ENCODE measurements at regions not wholly inside any gene's neighbourhood (a gene's known extent, or its start where the extent isn't known, plus 50 kb on each side); places are given as distances from the start of the nearest gene placed in this dataset.
A peak's percentile ranks its signal among the peaks of the same experiment; 100 is the strongest.

DNA sequence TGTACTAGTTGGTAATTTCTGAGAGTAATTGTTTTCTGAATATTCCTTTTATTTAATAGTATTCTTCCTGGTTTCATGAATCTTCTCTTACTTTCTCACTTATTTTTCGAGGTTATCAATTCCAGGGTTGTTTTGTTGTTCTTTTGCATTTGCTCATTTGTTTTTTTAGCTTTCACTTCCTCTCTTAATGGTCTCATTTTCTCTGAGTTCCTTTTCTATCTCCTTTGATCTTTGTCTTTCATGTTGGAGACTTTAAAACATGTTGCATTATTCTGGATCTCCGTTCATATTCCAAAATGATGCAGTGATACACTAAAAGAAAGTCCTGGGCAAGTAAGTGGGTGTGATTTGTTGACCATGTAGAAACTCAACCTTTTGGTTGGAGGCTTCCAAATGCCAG, 345.3 kb upstream of the SLC35B3 start:
- DNase-seq = no peak

DNA sequence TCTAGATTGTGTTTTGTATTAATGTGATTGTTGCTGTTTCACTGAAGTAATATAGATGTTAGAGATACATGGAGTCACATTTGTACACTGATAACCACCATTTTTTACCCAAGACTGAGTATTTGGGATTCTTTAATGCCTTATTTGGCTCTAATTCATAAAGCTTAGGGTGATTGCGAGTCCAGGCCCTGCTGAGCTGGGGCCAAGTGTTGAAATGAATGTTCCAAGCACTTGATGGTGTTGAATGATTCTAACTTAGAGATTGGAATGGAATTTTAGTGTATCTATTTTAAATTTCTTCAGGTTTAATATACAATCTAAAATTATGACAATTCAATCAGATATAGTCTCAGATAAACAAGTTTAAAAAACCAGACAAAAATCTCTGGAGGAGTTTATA, 329.4 kb upstream of the SLC35B3 start:
- DNase-seq = no peak

DNA sequence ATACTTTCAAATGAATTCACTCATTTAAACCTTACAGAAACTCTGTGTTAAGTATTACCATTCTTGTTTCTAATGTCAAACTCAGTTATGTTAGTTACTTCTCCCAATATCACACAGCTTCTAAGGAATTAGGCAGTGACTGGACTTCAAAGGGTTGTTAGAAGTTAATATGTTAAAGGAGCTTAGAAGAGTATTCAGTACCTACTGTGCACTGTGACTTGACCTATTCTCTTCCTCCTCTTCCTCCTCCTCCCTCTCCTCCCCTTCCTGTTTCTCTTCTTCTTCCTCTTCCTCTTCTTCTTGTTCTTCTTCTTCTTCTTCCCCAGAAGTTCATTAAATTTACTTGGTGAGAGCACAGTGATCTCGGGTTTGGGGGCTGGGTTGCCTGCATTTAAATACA, 325.6 kb upstream of the SLC35B3 start:
- no peak for DNase-seq

DNA sequence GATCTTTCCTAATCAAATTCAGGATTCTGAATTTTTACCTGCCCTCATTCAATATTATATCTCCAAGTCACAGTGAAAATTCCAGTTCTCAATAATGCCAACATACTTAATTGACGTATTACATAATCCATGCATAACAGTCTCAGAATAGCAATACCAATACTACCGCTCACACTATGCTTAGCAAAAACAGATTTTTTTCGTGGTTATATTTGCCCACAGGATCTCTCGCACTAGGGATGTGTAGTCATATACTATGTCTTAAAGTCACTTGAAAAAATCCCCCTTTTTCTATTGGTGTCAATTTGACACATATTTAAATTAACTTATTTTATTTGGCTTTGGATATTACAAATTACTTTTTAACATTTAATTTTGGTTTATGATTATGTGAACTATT, 323.1 kb upstream of the SLC35B3 start:
- no peak for DNase-seq

DNA sequence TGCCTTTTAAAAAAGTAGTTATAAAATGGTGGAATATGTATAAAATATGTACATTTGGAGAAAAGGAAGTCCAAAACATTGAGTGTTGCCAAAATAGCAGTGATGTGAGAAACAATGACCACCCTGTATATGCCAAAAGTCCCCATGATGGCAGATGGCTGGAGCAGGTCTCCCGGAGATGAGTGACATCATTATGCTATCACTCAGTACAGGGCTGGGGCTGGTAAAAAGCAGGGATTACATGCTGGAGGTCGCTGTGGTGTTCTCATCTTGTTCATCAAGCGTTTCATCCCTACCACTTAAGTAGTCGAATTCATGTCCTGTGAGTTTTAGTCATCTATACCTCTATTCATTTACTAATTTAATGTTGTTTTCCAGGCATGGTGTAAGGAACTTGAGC, 315.3 kb upstream of the SLC35B3 start:
- no peak for DNase-seq

DNA sequence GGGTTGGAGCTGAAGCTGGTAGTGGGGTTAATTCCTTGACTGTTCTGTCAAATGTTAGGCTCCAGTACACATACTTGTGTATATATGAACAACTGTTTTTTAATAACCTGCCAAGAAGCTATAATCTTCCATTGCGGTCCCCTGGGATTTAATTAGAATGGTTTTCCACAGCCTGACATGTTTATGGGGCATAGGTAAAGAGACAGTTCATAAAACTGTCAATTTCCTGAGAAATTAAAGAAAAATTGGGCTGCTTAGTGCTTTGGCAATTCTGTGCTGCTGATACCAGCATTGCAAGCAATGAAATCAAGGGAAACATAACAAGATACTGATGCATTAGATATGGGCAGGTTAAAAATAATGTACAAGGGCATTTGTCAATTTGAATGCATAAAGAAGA, 314.1 kb upstream of the SLC35B3 start:
- DNase-seq = no peak

DNA sequence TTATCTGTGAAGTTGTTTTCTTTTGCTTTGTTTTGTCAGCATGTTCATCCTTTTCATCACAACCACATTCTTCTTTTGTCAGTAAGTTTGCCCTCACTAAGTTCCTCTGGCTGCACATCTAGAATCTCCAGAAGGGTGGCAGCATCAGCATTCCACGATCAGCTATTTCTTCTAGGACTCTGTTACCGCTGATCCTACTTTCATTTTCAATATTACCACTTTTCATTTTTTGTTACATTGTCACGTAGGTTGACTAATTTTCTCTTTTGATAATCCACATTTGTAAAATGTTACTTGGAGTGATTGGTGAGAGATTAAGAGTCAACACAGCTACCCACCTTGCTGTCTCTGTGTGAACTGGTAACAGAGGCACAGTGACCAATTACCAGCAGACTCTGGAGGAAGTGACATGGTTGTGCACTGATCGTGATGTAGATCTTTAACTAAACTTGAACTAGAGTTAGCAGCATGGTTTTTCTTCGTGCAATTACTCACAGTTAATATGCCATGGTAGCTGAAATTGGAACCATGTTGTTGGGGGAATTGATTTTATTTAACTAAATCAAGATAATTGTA, 307.9 kb upstream of the SLC35B3 start:
- DNase-seq = peak in 1 of 2 experiments; percentile 18

DNA sequence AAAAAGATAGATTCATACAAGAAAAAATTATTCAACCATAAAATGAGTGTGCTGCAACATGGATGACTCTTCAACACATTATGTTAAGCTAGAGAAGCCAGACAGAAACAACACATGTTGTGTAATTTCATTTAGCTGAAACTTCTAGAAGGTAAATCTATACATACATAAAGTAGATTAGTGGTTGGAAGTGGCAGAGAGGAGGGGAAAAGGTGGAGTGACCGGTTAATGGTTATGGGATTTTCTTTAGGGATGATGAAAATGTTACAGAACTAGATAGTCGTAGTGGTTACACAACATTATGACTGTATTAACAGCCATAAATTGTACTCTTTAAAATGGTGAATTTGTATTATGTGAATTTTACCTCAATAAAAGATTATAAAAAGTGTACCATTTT, 304.1 kb upstream of the SLC35B3 start:
- no peak for DNase-seq

DNA sequence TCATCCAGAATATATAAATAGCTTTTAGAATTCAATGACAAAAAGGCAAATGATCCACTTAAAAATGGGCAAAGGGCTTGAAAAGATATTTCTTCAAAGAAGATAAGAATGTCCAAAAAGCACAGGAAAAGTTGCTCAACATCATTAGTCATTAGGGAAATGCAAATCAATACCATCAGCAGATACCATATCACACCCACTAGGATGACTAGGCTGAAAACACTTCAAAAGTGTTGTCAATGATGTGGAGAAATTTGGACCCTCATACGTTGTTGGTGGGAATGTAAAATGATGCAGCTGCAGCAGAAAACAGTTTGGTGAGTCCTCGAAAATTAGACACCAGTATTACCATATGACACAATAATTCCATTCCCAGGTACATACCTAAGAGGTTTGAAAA, 303.6 kb upstream of the SLC35B3 start:
- no peak for DNase-seq

DNA sequence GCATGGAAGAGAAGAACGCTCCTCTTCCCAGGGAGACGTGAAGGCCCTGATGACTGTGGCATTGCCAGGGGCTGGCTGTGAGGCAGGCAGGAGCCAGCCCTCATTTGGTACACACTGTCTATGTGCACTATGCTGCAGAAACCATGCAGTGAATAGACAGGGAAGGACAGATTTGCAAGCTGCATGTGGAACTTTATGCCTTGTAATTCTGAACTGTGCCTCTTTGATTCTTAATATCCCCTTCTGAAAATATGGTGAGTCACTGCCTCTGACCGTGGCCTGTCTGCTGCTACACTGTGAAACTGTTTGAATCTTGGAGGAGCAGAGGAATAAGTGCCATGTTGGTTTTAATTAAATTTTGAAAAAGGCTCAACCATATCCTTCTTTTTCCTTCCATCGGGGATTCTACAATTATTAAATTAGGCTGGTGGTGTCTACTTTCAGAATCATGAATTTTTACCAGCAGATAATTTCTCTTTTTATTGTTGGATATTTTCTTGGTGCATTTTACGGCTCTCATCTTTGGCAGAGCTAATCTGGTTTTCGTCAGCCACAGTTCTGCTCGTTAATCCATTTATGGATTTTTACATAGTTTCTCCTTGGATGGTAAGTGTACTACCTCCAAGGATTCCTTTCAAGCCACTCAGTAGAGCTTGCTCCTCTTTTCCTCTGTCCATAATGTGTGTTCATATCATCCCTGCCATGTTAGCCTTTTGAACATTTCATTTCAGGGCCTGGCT, 301.0 kb upstream of the SLC35B3 start:
- DNase-seq = no peak

DNA sequence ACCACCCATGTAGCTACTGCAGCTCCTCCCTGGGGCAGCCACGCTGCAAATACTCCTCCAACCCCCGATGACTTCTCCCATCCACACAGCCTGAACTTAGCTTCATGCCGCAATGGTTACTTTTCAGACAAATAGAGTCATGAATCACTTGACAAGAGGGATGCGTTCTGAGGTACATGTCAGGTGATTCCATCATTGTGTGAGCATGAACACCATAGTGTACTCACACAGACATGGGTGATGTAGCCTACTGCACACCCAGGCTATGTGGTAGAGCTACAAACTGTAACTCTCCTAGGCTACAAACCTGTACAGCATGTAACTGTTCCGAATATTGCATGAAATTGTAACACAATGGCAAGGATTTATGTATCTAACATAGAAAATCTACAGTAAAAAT, 298.5 kb upstream of the SLC35B3 start:
- DNase-seq = no peak

DNA sequence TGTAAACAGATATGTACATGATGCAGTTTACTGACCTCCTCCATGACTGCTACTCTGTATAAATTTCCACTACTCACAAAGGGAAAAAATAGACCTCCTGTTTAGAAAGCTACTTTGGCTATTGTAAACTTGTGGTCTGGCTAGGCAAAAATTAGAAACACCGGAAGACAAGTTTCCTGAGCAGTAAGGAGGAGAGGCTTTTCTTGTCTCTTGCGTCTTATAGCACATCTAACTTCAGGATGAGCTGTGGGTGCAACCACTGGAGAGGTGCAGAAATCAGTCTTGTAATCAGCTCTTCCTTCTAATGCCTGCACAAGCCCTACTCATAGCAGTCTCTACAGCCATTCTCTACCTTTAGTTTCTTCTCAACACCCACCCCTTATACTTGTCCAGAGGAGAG, 296.5 kb upstream of the SLC35B3 start:
- no peak for DNase-seq

DNA sequence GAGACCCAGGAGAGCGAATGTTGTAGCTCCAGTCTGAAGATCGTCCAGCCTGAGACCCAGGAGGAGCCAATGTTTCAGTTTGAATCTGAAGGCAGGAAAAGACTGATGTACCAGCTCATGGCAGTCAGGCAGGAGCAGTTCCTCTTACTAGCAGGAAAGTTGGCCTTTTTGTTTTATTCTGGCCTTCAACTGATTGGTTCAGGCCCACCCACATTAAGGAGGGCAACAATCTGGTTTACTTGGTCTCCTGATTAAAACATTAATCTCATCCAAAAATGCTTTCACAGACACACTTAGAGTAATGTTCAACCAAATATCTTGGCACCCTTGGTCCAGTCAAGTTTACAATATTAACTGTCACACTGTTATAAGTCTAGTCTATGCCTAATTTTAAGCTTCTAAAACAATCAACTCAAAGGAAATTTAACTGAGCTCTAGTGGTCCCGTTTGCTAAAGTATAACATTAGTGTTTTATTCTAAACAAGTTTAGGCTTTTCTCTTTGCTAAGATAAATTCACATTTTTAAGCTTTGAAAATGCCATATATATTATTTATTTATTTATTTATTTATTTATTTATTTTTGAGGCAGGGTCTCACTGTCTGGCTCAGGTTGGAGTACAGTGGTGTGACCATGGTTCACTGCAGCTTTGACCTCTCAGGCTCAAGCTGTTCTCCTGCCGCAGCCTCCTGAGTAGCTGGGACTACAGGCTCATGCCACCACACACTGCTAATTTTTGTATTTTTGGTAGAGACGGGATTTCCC, 275.5 kb upstream of the SLC35B3 start:
- no peak for DNase-seq

DNA sequence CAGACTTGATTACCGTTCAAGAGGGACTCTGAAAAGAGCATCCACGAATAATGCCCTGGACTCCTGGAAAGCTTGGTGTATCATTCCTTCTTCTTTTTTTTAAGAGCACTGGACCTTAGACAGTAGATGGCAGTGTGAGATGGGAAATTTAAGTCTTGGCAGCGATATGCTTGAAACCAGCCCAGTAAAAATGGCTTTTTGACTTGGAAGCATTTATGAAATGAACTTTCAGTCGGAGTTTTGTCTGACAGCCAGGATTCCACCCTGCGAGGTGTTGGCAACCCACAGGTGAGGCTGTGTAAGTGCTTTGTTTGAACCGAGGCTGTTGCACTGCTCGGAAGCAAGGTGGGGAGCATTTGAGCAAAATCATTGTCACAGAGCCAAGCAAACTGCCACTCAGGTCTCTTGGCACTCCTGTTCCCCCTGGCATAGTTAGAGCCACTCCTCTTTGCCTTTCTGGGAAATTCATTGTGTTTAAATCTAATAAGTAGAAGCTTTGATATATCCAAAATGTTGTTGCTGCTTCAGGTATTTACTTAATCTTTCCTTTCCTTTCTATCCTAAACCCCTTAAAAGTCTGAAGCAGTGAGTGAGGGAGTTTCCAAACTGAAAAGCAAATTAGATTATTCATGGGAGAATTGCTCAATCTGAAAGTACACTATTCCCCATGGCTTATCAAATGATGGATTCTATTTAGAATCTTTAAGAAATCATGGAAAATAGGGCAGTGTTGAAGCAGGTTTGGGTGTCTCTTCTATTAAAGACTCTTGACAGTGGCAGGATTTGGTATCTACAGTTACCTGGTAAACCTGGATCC, 272.8 kb upstream of the SLC35B3 start:
- DNase-seq = peak; percentile 59 to 70

DNA sequence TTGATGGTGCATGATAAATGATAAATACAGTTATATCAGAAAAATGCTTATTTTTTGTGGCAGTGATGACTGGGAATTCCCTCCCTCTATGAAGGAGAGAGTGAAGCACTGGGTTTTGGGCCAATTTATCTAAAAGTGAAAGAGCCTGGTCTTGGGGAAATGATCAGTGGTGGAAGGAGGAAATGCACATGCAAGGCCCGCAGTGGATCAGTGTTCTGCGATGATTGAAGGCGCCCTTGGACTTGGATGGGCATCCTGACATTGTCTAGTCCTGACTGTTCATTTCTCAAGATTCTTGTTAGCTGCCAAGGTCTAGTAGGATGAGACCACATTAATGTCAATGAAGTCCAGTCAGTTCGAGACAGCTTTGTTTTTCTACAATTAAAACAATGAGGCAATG, 272.0 kb upstream of the SLC35B3 start:
- no peak for DNase-seq

DNA sequence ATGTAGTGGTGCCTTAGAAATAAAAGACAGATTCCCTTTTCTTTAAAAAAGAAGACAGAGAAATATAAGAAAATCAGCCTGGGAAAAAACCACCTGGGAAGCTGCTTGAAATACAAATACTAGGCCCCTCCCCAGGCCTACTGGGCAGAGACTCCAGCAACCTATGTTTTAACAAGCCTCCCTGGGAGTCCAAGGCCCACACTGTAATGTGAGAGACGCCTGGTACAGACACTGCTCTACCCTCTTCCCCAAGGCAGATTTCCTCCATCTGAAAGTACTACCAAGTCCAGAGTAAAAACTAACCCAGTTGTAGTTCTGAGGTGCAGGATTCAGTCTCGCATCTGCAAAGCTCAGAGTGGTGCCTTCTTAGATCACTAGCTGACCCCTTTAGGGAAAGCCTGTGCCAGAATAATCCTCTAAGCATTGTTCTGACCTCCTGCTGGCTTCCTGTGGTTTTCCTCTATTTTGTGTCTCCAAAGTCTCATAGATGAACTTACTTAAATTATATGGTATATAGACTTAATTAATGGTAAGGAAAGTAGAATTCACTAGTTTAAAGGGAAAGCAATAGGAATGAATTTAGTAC, 270.2 kb upstream of the SLC35B3 start:
- no peak for DNase-seq

DNA sequence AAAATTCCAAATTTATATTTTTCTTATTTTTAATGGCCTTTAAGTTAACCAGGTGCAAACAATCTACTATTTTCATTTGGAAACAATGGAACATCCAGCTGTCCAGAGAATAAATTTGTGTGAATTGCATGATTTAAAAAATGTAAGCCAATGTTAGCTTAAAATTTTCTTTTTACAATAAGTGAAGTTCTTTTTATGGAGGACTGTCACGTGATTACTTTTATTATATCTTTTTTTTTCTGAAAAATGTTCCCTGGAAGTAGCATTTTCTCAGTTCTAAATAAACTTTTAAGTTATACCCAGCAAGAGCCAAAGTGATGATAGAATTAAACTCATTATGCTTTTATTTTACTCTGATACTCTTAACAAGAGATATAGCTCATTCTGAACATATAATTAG, 267.7 kb upstream of the SLC35B3 start:
- no peak for DNase-seq

DNA sequence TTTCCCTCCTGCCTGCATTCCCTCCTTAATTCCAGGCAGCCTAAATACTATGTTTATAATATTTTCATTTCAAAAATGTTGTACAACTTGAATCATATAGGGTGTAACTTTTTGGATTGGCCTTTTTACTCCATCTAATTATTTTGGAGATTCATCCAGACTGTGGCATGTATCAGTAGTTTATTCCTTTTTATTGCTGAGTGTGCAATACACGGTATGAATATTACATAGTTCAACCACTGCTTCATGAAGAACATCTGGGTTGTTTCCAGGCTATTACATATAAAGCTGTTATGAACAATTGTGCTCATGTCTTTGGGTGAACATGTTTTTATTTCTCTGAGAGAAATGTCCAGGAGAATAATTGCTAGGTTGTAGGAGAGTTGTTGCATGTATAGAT, 253.5 kb upstream of the SLC35B3 start:
- no peak for DNase-seq

DNA sequence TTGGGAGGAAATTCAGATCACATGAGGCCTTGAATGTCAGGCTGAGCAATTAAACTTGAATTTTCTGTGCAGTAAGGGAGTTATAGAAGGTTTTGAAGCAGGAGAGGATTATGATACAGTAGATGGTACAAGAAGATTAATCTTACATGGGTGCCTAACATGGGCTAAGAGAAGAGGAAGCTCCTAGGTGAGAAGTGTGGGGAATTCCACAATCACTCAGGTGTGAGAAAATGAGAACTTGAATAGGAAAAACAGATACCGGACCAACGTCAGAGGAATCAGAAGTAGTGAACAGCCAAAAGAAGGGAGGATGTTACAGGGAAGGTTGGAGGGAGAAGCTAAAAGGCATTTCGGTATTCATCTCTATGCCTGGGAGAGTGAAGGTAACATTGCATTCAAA, 250.7 kb upstream of the SLC35B3 start:
- no peak for DNase-seq

DNA sequence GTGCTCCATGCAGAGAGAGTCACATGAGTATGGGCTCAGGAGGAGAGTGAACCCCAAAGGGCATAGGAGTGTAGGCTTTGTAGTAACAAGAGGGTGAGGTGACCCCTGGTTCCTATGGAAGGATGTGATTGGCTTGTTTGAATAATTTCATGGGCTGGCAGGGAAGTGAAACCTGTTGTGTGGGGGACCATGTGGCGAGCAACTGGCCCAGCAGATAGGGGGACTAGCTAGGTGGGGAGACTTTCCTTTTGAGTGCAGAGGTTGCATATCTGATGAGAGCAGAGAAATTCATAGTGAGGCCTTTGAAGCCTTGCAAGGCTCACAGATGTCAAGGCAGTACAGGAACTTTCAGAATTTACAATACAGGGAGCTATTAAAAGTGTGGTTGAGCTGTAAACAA, 247.9 kb upstream of the SLC35B3 start:
- no peak for DNase-seq

DNA sequence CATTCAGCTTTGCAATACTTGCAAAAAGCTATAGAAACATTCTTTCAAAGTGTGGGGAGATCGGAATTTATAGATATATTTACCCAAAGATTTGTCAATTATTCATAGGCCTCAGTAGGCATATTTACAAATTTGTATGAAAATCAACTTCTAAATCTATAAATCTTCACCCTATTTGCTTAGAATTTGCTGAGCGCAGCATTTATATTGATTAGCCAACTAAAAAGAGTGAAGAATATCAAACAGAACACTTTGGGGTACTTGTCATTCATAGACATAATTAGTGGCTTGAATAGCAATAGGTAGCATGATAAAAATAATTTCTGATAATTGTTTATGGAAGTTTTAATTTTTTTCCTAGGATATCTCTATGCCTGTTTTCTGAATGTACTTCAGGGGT, 244.5 kb upstream of the SLC35B3 start:
- no peak for DNase-seq

DNA sequence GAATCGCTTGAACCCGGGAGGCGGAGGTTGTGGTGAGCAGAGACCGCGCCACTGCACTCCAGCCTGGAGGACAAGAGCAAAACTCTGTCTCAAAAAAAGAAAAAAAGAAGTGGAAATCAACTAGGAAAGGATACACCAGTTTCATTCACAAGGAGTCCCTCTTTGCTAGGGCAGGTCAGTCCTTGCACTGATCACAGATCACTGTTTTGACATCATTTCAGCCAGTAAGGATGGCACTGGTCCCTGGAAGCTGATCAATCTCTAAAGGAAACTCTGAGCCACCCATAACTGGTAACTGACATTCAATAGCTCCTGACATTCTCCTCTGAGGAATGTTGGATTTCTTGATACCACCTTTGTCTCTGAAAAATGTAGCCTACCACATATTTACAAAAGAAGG, 243.1 kb upstream of the SLC35B3 start:
- DNase-seq = no peak

DNA sequence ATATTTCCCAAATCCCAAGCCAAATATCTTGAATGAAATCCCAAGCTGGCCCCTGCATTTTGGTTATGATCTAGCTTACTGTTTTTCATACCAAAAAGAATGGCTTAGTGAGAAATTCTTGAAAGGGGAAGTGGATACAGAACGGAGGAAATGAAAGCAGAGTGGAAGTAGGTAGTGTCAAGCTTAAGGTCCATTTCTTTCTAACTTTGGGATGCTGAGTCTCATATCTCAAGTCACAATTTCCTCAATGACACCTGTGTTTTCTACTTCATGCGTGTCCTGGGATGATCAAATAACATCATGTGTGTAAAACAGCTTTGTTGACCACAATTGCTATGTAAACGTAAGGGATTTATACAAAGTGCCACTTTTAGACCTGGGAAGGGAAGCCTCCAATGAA, 238.8 kb upstream of the SLC35B3 start:
- no peak for DNase-seq
